Esophagus muscularis mucosa (tissue), 3 donors: ENCODE measurements at regions not wholly inside any gene's neighbourhood (a gene's known extent, or its start where the extent isn't known, plus 50 kb on each side); places are given as distances from the start of the nearest gene placed in this dataset.

Experiments
- POLR2A ChIP-seq: fragments of 450-650 bp; IDR thresholded peaks from one replicate; pipeline ENCODE4 v1.6.1; 2017; ENCODE audit warnings: antibody characterized with exemption, moderate library complexity, mild to moderate bottlenecking, low read depth
- TF ChIP-seq, protein P1 (sequence below), 3 experiments: fragments of 200-600 bp in 2 of 3; fragments of 450-650 bp in 1 of 3; sonication (generic) in 2 of 3; IDR thresholded peaks; one replicate each; pipeline ENCODE4 v1.5.1; 2017 to 2019; ENCODE audit warnings: antibody characterized with exemption in 3 of 3, mild to moderate bottlenecking in 2 of 3, moderate library complexity in 1 of 3

GRCh38 chr6:6438286-6438685 is 117.8 kb upstream of the F13A1 start:
- TF ChIP-seq POLR2A = no peak
- TF ChIP-seq, protein P1, sequence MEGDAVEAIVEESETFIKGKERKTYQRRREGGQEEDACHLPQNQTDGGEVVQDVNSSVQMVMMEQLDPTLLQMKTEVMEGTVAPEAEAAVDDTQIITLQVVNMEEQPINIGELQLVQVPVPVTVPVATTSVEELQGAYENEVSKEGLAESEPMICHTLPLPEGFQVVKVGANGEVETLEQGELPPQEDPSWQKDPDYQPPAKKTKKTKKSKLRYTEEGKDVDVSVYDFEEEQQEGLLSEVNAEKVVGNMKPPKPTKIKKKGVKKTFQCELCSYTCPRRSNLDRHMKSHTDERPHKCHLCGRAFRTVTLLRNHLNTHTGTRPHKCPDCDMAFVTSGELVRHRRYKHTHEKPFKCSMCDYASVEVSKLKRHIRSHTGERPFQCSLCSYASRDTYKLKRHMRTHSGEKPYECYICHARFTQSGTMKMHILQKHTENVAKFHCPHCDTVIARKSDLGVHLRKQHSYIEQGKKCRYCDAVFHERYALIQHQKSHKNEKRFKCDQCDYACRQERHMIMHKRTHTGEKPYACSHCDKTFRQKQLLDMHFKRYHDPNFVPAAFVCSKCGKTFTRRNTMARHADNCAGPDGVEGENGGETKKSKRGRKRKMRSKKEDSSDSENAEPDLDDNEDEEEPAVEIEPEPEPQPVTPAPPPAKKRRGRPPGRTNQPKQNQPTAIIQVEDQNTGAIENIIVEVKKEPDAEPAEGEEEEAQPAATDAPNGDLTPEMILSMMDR (IDR thresholded peaks at IDR 0.05) = no peak
